Retinal pigment epithelial cell (primary cell): ENCODE measurements at regions not wholly inside any gene's neighbourhood (a gene's known extent, or its start where the extent isn't known, plus 50 kb on each side); places are given as distances from the start of the nearest gene placed in this dataset.

Experiments
- DNase-seq: peaks from one replicate; pipeline ENCODE4 v3.0.0-alpha.2; 2010; ENCODE audit warnings: low read depth
- H3K4me3 ChIP-seq: 2 replicates; pipeline ENCODE4 v1.5.1; 2011; ENCODE audit warnings: mild to moderate bottlenecking, low read length, control low read depth, moderate library complexity
- CTCF ChIP-seq: conservative IDR thresholded peaks from 2 replicates; pipeline ENCODE4 v1.5.1; 2011; ENCODE audit warnings: low read depth, low read length, control low read depth, inconsistent platforms

- DNase-seq = no peak
- no peak for TF ChIP-seq CTCF
- no peak overlapping the region for H3K4me3 ChIP-seq
These were observed 222.6 kb downstream of the HTR7 start for GRCh38 chr10:90635111-90635765.

GRCh38 chr10:90640756-90641155, 217.1 kb downstream of the HTR7 start:
- no peak for DNase-seq
- no peak for TF ChIP-seq CTCF
- H3K4me3 ChIP-seq = no peak overlapping the region

- H3K4me3 ChIP-seq = no peak overlapping the region
- TF ChIP-seq CTCF = no peak
- DNase-seq = no peak
These were observed 216.1 kb downstream of the HTR7 start for GRCh38 chr10:90641731-90642130.

- H3K4me3 ChIP-seq = no peak overlapping the region
- DNase-seq = no peak
- TF ChIP-seq CTCF = no peak
These were observed 215.7 kb downstream of the HTR7 start for GRCh38 chr10:90642136-90642535.

GRCh38 chr10:90642650-90643049, 215.2 kb downstream of the HTR7 start:
- H3K4me3 ChIP-seq = no peak overlapping the region
- no peak for TF ChIP-seq CTCF
- DNase-seq = no peak

GRCh38 chr10:90644165-90644564, 213.7 kb downstream of the HTR7 start:
- no peak for TF ChIP-seq CTCF
- DNase-seq = peak; percentile 39
- H3K4me3 ChIP-seq = no peak overlapping the region

GRCh38 chr10:90650858-90651257, 207.0 kb downstream of the HTR7 start:
- DNase-seq = no peak
- H3K4me3 ChIP-seq = no peak overlapping the region
- no peak for TF ChIP-seq CTCF
